Neuronal stem cell (in vitro differentiated cells): ENCODE measurements at regions not wholly inside any gene's neighbourhood (a gene's known extent, or its start where the extent isn't known, plus 50 kb on each side); places are given as distances from the start of the nearest gene placed in this dataset.

Experiments
- DNase-seq: peaks from one replicate; pipeline ENCODE4 v3.0.0-alpha.2; 2013; ENCODE audit warnings: low spot score
- H2AFZ ChIP-seq: one replicate; pipeline ENCODE4 v1.6.1; 2013; ENCODE audit warnings: mild to moderate bottlenecking, low read length, inconsistent platforms
- H2AK5ac ChIP-seq: 2 replicates; pipeline ENCODE4 v1.6.1; 2013; ENCODE audit warnings: low read depth, mild to moderate bottlenecking, inconsistent platforms, low read length, moderate library complexity, mixed read lengths
- H2BK120ac ChIP-seq: 2 replicates; pipeline ENCODE4 v1.6.1; 2013; ENCODE audit warnings: low read depth, mild to moderate bottlenecking, inconsistent platforms, low read length, moderate library complexity, mixed read lengths
- H2BK12ac ChIP-seq: one replicate; pipeline ENCODE4 v1.6.1; 2013; ENCODE audit warnings: low read length, inconsistent platforms
- H2BK15ac ChIP-seq: 2 replicates; pipeline ENCODE4 v1.6.1; 2013; ENCODE audit warnings: mild to moderate bottlenecking, low read length, inconsistent platforms, mixed read lengths
- H2BK5ac ChIP-seq: one replicate; pipeline ENCODE4 v1.6.1; 2013; ENCODE audit warnings: inconsistent platforms, mild to moderate bottlenecking, low read length, moderate library complexity
- H3K14ac ChIP-seq: one replicate; pipeline ENCODE4 v1.6.1; 2013; ENCODE audit warnings: low read length, inconsistent platforms
- H3K18ac ChIP-seq: 2 replicates; pipeline ENCODE4 v1.6.1; 2013; ENCODE audit warnings: low read length, inconsistent platforms
- H3K23ac ChIP-seq: 2 replicates; pipeline ENCODE4 v1.6.1; 2013; ENCODE audit warnings: low read depth, mild to moderate bottlenecking, mixed read lengths, low read length, inconsistent platforms; ENCODE audit not compliant: poor library complexity
- H3K27ac ChIP-seq: replicated peaks from 3 replicates; pipeline ENCODE4 v1.5.1; 2013; ENCODE audit warnings: low read length, inconsistent platforms
- H3K27me3 ChIP-seq, 3 experiments: 2 replicates each; pipeline ENCODE4 v1.6.1; 2013; ENCODE audit warnings: low read length in 3 of 3, mild to moderate bottlenecking in 2 of 3, inconsistent platforms in 1 of 3, low read depth in 1 of 3, mixed read lengths in 1 of 3, moderate library complexity in 1 of 3; ENCODE audit not compliant: control insufficient read depth in 3 of 3, insufficient read depth in 3 of 3
- H3K36me3 ChIP-seq, 2 donors: replicated peaks in 1 of 2; 2 replicates each; pipeline ENCODE4 v1.6.1; 2013; ENCODE audit warnings: low read length in 2 of 2; ENCODE audit not compliant: control insufficient read depth in 2 of 2, insufficient read depth in 2 of 2
- H3K4ac ChIP-seq: 2 replicates; pipeline ENCODE4 v1.6.1; 2013; ENCODE audit warnings: inconsistent platforms, mild to moderate bottlenecking, low read length, moderate library complexity
- H3K4me1 ChIP-seq, 2 donors: 1 replicate in 1 of 2; 2 replicates in 1 of 2; pipeline ENCODE4 v1.6.1; 2013; ENCODE audit warnings: low read length in 2 of 2, low read depth in 1 of 2; ENCODE audit not compliant: control insufficient read depth in 2 of 2, insufficient read depth in 1 of 2
- H3K4me2 ChIP-seq: one replicate; pipeline ENCODE4 v1.6.1; 2013; ENCODE audit warnings: mild to moderate bottlenecking, low read length, inconsistent platforms; ENCODE audit not compliant: insufficient read depth, poor library complexity, severe bottlenecking
- H3K4me3 ChIP-seq, 2 donors: 2 replicates each; pipeline ENCODE4 v1.5.1; 2013; ENCODE audit warnings: low read length in 2 of 2, mild to moderate bottlenecking in 2 of 2, inconsistent platforms in 1 of 2, moderate library complexity in 1 of 2
- H3K79me1 ChIP-seq: one replicate; pipeline ENCODE4 v1.6.1; 2013; ENCODE audit warnings: low read depth, mild to moderate bottlenecking, inconsistent platforms, low read length, moderate library complexity
- H3K9ac ChIP-seq: one replicate; pipeline ENCODE4 v1.6.1; 2013; ENCODE audit warnings: mild to moderate bottlenecking, low read depth, low read length, inconsistent platforms; ENCODE audit not compliant: poor library complexity
- H3K9me3 ChIP-seq, 2 donors: replicated peaks in 1 of 2; 2 replicates each; pipeline versions ENCODE3 to v1.6.1; 2013; ENCODE audit warnings: low read length in 2 of 2, mild to moderate bottlenecking in 2 of 2, inconsistent platforms in 1 of 2, low read depth in 1 of 2, mixed read lengths in 1 of 2, moderate library complexity in 1 of 2; ENCODE audit not compliant: control insufficient read depth in 2 of 2, insufficient read depth in 1 of 2
- H4K8ac ChIP-seq: one replicate; pipeline ENCODE4 v1.6.1; 2013; ENCODE audit warnings: low read depth, mild to moderate bottlenecking, inconsistent platforms, low read length, moderate library complexity
- H4K91ac ChIP-seq: one replicate; pipeline ENCODE4 v1.6.1; 2013; ENCODE audit warnings: low read length, low read depth, mild to moderate bottlenecking, inconsistent platforms; ENCODE audit not compliant: poor library complexity
- WGBS, 2 donors: extraction: QIAGEN DNeasy Blood & Tissue Kit; methylation state at CpG; one replicate each; pipeline ENCODE4 v1.1.7; 2013; ENCODE audit warnings: missing lambda C conversion rate in 2 of 2, mixed read lengths in 1 of 2; ENCODE audit not compliant: insufficient read length in 2 of 2, insufficient replicate concordance in 1 of 2; ENCODE audit errors: extremely low coverage in 2 of 2; 5-methylcytosine and 5-hydroxymethylcytosine counted together

DNA sequence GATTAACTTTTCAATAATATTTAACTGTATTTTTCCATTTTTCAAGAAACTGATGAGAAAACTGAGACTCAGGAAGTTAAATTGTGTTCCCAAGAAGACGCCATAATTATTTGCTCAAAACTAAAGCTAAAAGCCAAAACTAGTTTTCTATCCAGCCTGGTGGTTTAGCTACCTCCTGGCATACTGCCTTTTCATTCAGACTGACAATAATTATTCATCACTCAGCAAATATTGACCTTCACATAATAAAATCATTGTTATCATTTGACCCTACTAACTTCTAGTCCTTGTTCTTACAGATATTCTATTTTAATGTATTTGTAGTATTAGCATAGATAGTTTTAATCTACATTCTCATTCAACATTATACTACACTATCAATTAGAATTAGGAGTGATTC lies 210.6 kb upstream of the GADL1 start:
- Histone ChIP-seq H3K4me1 (no peaks in the 10 kb centered on the region), H3K79me1 (no peaks in the 10 kb centered on the region), H3K4ac (no peak overlapping the region), H4K8ac (no peak overlapping the region), H2BK15ac (no peak overlapping the region), H2AK5ac (no peak overlapping the region), H2BK120ac (no peak overlapping the region), H3K14ac (no peak overlapping the region), H4K91ac (no peak overlapping the region), H2BK5ac (no peak overlapping the region), H3K9me3 (peaks cover 0 to 3% of the 10 kb centered on the region in 2 donors), H2AFZ (no peak overlapping the region), H3K9ac (no peak overlapping the region), H3K27me3 (no peaks in the 10 kb centered on the region), H3K18ac (no peak overlapping the region), H3K23ac (no peak overlapping the region), H3K27ac (no peak overlapping the region), H2BK12ac (no peak overlapping the region), H3K4me3 (no peak overlapping the region), H3K4me2 (no peak overlapping the region), H3K36me3 (no peaks in the 10 kb centered on the region)
- no peak for DNase-seq
- WGBS, 2 donors = no CpG with 5 or more reads among the region's 1 CpG

DNA sequence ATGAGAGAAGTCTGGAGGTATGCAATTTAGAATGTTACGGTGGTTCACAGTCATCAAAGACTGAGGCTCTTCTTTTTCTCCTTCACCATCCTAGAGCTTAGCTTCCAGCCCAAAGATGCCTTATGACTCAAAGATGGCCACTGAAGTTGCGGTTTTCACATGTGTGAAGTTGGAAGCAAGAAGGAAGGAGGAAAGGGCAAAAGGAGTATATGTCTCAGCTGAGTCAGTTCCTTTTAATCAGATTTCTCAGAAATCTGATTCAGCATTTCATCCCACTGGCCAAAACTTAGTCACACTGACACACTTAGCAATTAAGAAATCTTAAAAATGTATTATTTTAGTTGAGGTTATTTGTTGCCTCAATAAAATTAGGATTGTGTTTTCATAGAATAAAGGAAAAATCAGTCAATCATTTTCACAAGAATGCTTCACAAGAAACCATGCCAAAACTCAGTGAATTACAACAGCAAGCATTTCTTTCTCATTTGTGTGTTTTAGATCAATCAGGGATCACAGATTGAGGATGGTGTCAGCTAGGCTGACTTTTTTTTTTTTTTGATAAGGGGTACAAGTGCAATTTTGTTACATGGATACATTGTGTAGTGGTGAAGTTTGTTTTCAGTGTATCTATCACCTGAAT lies 211.1 kb upstream of the GADL1 start:
- no peaks in the 10 kb centered on the region for H3K4me1 ChIP-seq
- H3K27ac ChIP-seq = no peak overlapping the region
- H2BK5ac ChIP-seq = no peak overlapping the region
- H4K91ac ChIP-seq = no peak overlapping the region
- no peaks in the 10 kb centered on the region for H3K27me3 ChIP-seq
- DNase-seq = no peak
- no peak overlapping the region for H2BK12ac ChIP-seq
- H3K23ac ChIP-seq = no peak overlapping the region
- H3K4me2 ChIP-seq = no peak overlapping the region
- H3K4me3 ChIP-seq = no peak overlapping the region
- H3K9me3 ChIP-seq = peaks cover 0 to 3% of the 10 kb centered on the region in 2 donors
- H2AK5ac ChIP-seq = no peak overlapping the region
- no peak overlapping the region for H3K9ac ChIP-seq
- no CpG with 5 or more reads among the region's 2 CpGs for whole genome bisulfite sequencing, 2 donors
- H3K79me1 ChIP-seq = no peaks in the 10 kb centered on the region
- H2BK15ac ChIP-seq = no peak overlapping the region
- no peak overlapping the region for H3K14ac ChIP-seq
- H4K8ac ChIP-seq = no peak overlapping the region
- no peak overlapping the region for H2BK120ac ChIP-seq
- H2AFZ ChIP-seq = no peak overlapping the region
- H3K18ac ChIP-seq = no peak overlapping the region
- H3K36me3 ChIP-seq = no peaks in the 10 kb centered on the region
- H3K4ac ChIP-seq = no peak overlapping the region

DNA sequence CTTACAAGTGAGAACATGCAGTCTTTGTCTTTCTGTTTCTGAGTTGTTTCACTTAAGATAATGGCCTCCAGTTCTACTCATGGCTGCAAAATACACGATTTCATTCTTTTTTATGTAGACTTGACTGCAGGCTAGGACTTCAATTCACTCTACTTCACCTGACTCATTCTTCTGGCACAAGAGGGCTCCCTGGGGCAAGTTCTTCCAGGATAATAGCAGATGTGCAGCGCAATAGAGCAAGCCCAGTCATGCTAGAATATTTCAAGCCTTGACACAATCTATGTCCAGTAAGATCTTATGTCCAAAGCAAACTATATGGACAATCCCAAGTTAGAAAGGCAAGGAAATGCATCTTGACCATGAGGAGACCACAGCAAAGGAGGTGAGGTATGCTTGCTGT lies 211.7 kb upstream of the GADL1 start:
- H3K23ac ChIP-seq = no peak overlapping the region
- no peak overlapping the region for H4K8ac ChIP-seq
- no peak overlapping the region for H3K4me2 ChIP-seq
- H3K27me3 ChIP-seq = no peaks in the 10 kb centered on the region
- no peak overlapping the region for H3K9ac ChIP-seq
- no peak overlapping the region for H2BK15ac ChIP-seq
- H2BK120ac ChIP-seq = no peak overlapping the region
- H3K18ac ChIP-seq = no peak overlapping the region
- H3K79me1 ChIP-seq = no peaks in the 10 kb centered on the region
- no peak overlapping the region for H2BK12ac ChIP-seq
- no peak overlapping the region for H2BK5ac ChIP-seq
- H3K4me3 ChIP-seq = no peak overlapping the region
- no peak overlapping the region for H3K14ac ChIP-seq
- no peak overlapping the region for H4K91ac ChIP-seq
- no peak for DNase-seq
- no peak overlapping the region for H3K4ac ChIP-seq
- H3K9me3 ChIP-seq = peaks cover 0 to 3% of the 10 kb centered on the region in 2 donors
- H2AK5ac ChIP-seq = no peak overlapping the region
- no CpG with 5 or more reads among the region's 2 CpGs for WGBS, 2 donors
- no peaks in the 10 kb centered on the region for H3K36me3 ChIP-seq
- H3K4me1 ChIP-seq = no peaks in the 10 kb centered on the region
- H2AFZ ChIP-seq = no peak overlapping the region
- H3K27ac ChIP-seq = no peak overlapping the region

DNA sequence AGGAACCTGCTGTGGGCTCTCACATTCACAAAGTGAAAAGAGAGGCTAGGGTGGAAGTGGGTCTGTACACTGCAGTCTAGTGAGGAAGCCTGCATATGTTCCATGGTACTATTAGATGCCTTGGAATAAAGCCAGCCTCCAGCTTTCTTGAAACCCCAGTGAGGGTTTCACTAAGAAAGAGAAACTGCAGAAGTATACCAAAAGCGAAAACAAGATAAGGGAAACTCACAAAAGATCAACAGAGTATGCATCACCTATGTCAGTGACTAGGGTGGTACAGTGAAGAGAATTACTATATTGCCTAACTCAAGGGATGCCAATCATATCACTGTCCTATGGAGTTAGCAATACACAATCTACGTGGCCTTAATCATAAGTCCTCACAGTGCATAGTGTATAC lies 212.5 kb upstream of the GADL1 start:
- H3K27ac ChIP-seq = no peak overlapping the region
- no peak overlapping the region for H4K91ac ChIP-seq
- no peak overlapping the region for H2BK120ac ChIP-seq
- no peak overlapping the region for H3K18ac ChIP-seq
- no peaks in the 10 kb centered on the region for H3K4me1 ChIP-seq
- no peak overlapping the region for H3K4me2 ChIP-seq
- no peak overlapping the region for H3K23ac ChIP-seq
- H3K9ac ChIP-seq = no peak overlapping the region
- no peaks in the 10 kb centered on the region for H3K36me3 ChIP-seq
- no peak overlapping the region for H3K14ac ChIP-seq
- no peak for DNase-seq
- no peaks in the 10 kb centered on the region for H3K79me1 ChIP-seq
- H2AFZ ChIP-seq = no peak overlapping the region
- no peak overlapping the region for H2BK12ac ChIP-seq
- no peak overlapping the region for H2BK15ac ChIP-seq
- no peak overlapping the region for H3K4ac ChIP-seq
- H4K8ac ChIP-seq = no peak overlapping the region
- no peak overlapping the region for H2AK5ac ChIP-seq
- no peak overlapping the region for H3K4me3 ChIP-seq
- H3K27me3 ChIP-seq = no peaks in the 10 kb centered on the region
- no CpG with 5 or more reads among the region's 2 CpGs for WGBS, 2 donors
- H2BK5ac ChIP-seq = no peak overlapping the region
- H3K9me3 ChIP-seq = peaks cover 0 to 3% of the 10 kb centered on the region in 2 donors
